Stimulated activated CD4-positive, alpha-beta T cell treated with anti-CD3 and anti-CD28 coated beads, Interleukin-12 subunit alpha, Interleukin-12 subunit beta, amount 100 ng/mL, for 4 hours (primary cell): ENCODE measurements at regions not wholly inside any gene's neighbourhood (a gene's known extent, or its start where the extent isn't known, plus 50 kb on each side); places are given as distances from the start of the nearest gene placed in this dataset.
"Not testable (repeated sequence)": the region's sequence is repeated elsewhere in the genome, so short reads cannot be mapped to it uniquely, and the experiment has no call there.

ENCODE experiments used
- DNase-seq: peaks from one replicate; pipeline ENCODE4 v3.0.0-alpha.2; 2020

DNA sequence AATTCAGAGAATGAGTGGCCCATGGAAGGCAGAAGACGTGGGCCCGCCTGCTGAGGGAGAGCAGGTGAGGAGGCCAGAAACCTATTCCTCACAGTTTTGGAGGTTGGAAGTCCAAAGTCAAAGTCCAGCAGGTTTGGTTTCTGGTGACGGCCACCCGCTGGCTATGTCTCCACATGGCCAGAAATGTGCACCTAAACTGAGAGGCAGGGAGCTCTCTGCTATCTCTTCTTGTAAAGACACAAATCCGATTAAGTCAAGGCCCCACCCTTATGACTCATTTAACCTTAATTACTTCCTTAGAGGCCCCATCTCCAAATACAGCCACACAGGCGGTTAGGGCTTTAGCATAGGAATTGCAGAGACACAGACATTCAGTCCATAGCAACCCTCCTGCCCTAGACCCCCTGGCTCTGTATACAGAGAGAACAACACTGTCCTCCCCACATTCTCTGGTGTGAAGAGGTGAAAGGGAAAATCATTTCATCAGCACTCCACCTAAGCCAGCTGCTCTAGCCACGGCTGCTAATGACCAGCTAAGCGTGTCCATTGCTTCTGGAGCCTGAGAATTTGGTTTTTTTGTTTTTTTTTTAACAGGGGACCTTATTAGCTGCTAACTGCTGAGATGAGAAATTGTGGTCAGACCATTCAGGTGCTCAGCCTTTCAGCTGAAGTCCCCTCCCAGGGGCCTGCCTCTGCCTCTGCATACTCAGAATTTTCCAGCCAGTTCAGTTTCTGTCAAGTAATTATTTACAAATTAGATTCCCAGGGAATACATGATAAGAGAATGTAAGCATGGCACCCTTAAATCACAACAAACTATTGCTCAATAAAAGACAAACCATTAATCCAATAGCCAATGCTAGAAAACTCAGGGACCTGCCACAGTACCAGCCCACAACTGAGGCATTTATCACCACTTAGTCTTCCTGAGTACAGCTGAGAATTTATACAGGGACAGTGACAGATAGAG, 368.7 kb upstream of the ID2 start:
- no peak for DNase-seq

- no peak for DNase-seq
Observed at GRCh38 chr2:8314063-8314462, 367.8 kb upstream of the ID2 start.

DNA sequence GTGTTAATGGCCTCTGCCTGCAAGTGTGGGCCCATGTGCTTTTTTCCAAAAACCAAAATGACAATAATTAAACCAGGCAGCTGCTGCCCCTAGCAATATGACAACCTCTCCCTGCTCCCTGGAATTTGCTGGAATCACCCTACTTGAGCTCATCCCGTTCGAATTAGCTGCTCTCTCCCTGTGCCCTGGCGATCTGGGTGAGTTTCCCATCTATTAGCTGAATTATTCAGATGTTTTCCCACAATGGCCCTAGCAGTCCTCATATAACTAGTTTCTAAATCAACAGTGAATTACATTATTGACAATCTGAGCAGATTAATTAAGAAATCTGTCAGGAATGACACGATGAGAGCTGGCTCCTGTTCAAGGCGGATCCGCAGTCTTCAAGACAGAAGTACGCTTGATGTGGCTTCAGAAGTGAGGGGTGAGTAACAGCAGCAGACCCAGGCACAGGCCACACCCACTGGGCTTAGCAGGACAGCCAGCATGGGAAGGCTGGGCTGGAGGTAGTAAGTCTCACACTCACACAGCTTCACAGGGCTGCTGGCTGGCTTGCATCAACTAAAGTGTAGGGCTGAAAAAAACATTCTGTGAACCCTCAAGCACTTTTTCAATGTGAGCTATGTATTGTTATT, 366.2 kb upstream of the ID2 start:
- no peak for DNase-seq

DNA sequence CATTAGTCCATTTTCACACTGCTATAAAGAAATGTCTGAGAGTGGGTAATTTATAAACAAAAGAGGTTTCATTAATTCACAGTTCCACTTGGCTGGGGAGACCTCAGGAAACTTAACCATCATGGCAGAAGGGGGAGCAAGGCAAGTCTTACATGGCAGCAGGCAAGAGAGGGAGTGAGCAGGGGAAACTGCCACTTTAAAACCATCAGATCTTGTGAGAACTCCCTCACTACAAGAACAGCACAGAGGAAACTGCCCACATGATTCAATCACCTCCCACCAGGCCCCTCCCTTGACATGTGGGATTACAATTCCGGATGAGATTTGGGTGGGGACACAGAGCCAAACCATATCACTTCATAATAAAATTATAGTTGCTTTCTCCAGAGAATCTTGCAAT, 365.5 kb upstream of the ID2 start:
- no peak for DNase-seq

DNA sequence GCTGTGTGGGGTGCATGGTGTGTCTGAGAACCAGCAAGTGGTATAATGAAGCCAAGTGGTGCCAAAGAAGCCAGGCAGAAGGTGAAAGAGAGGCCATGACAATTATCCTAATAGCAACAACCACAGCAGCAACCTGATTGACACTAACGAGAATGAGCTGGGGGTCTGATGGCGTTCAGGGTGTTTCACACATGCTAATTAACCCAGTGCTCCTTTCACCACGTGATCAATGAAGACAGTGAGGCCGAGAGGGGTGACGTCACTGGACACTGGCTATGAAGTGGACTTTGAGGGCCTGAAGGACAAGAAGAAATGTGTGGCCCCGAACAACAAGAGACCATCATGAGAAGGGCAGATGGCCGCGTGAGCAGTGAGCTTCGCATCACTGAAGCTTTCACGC, 364.4 kb upstream of the ID2 start:
- DNase-seq: no peak

- DNase-seq: no peak
Observed at GRCh38 chr2:8319219-8319618, 362.6 kb upstream of the ID2 start.

GRCh38 chr2:8320311-8321066, 361.4 kb upstream of the ID2 start:
- DNase-seq: no peak

DNA sequence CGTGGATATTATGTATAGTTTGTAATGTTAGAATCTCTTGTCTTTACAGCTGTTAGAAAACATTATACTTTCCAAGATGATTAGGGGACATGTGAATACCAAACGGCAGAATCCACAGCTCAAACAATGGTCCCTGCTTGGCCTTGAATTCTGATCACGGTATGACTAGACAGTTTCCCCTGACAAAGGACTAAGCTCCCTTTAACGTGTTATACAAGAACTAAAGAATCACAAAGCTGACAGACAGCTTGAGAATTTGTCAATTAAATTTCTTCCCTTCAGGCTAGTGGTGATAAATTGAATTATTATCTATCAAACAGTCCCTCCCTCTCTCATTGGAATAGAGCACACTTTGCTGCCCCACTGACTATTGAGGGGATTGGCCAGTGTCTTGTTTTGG, 359.2 kb upstream of the ID2 start:
- no peak for DNase-seq

DNA sequence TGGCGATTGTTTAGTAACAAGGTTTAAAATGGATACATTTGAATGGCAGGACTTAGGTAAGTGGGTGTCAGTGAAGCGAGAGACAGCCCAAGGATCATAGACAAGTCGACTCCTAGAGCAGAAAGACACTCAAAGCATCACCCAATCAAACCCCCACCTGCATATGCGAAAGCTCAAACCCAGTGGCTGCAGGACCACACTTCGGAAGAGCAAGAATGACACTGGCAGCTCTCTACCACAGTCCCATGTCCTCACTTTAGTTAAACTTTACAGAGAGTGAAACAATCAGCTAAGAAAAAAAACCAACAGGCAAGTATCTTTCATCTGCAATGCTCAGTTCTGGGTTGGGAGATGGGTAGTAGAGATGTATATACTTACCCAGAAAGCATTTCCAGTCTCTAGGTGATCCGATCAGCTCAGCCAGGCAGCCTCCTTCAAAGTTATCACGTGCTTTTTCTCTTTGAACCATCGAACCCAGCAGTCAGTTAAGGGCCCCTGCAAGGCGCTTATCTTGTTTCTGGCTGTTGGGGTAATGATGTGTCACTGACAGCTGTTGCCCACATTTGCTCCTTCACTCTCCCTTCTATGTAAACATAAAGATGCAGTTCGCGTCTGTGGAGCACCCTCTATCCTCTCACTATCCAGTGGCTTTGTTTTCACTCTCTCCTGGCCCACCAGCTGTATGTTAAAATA, 357.5 kb upstream of the ID2 start:
- no peak for DNase-seq

DNA sequence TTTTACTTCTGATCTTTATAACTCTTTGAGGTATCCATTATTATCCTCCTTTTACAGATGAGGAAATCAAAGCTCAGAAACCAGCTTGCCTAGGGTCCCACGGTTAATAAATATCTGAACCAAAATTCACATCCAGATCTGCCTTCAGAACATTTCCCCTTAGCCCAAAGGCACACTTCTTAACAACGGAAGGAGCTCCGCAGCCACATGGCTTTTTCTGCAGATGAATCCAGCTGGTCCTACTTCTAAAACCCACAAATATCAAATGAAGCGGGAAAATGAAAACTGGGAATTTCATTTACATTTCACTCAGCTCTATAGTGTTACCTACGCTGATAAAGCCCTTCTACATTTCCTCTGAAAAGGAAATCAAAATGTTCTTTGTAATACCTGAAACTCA, 357.0 kb upstream of the ID2 start:
- no peak for DNase-seq

GRCh38 chr2:8327371-8328100, 354.3 kb upstream of the ID2 start:
- DNase-seq: no peak

DNA sequence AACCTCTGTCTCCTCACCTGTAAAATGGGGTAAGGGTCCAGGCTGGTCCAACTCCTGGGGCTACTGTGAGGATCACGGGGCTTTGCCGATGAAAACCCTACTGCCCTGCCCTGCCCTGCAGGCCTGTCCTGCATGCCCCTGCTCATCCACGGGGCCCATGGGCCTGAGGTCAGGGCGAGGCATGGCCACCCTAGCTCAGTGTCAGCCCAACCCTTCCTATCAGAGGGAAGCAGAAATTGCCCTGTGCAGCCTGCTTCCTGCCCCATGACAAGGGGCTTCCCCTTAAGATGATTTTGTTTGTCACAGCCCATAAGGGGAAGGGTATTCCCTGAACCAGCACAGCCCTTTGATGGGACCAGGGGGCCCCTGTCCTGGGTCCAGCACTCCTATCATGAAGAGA, 353.6 kb upstream of the ID2 start:
- no peak for DNase-seq

GRCh38 chr2:8329660-8330622, 351.9 kb upstream of the ID2 start:
- no peak for DNase-seq

GRCh38 chr2:8331068-8331467, 350.8 kb upstream of the ID2 start:
- DNase-seq: no peak

- no peak for DNase-seq
Observed at GRCh38 chr2:8332646-8333045, 349.2 kb upstream of the ID2 start.

GRCh38 chr2:8333177-8333831, 348.6 kb upstream of the ID2 start:
- DNase-seq: no peak

- DNase-seq: not testable (repeated sequence)
Observed at GRCh38 chr2:8333832-8334187, 348.0 kb upstream of the ID2 start.

DNA sequence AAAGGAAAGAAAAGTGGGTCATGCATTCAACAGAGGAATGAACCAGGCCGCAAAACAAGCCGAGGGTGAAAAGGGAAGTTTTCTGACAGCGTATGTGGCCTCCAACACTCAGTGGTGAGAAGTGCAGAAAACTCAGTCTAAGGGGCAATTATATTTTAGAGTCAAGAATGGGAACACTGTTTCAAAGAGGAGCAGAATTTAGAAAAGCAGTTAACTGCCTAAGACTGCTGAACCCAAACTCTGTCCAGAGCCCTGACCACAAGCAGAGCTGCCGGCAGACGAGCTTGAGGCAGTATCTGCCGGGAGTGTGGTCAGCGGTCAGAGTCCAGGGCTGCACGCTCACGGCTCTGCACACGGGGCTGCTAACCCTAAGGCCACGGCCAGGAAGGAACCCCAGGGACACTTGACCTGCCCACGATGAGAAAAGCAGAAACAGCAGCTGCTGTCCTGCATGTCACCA, 347.0 kb upstream of the ID2 start:
- DNase-seq: no peak

- no peak for DNase-seq
Observed at GRCh38 chr2:8335801-8336200, 346.1 kb upstream of the ID2 start.

- DNase-seq: no peak
Observed at GRCh38 chr2:8337321-8337720, 344.5 kb upstream of the ID2 start.

- no peak for DNase-seq
Observed at GRCh38 chr2:8342407-8342806, 339.4 kb upstream of the ID2 start.
